K562 (cell line): ENCODE measurements at regions not wholly inside any gene's neighbourhood (a gene's known extent, or its start where the extent isn't known, plus 50 kb on each side); places are given as distances from the start of the nearest gene placed in this dataset.

Experiments
- ATAC-seq: fragments of 200-7000 bp; cut with Tn5 transposase; 3 replicates; pipeline ENCODE4 v1.9.1; 2020; ENCODE audit warnings: moderate library complexity
- BruUV-seq: library from RNA; stranded (reverse); fragments of 400-500 nt; replicated peaks from 2 replicates; lab custom pipeline; 2021; lab: Mats Ljungman, UMichigan
- CTCF ChIA-PET: fragments of 300-600 bp; formaldehyde crosslinking; extraction: SDS; loops from one replicate; lab custom pipeline; 2021; ENCODE audit warnings: low intra/inter-chr PET ratio; lab: Yijun Ruan, JAX
- POLR2A ChIA-PET: fragments of 300-600, 350-650 bp; sonication (Branson Sonifier 250); formaldehyde crosslinking; extraction: SDS; loops from one replicate; lab custom pipeline; 2021; ENCODE audit warnings: antibody characterized with exemption, inconsistent platforms; lab: Yijun Ruan, JAX
- DNase-seq, 4 experiments: peaks; one replicate each; pipeline versions ENCODE4 v3.0.0 to v3.0.0-alpha.2; 2011 to 2018; ENCODE audit warnings: low spot score in 3 of 4, mixed read lengths in 3 of 4; ENCODE audit errors: extremely low read depth in 1 of 4
- FAIRE-seq: peaks from 2 replicates; lab custom pipeline; 2011; peaks lifted over from hg19 to GRCh38; lab: Jason Lieb, UNC
- H2AFZ ChIP-seq: 2 replicates; pipeline ENCODE4 v1.6.0; 2011; ENCODE audit warnings: low read depth, low read length, control low read depth, inconsistent platforms
- H3K27ac ChIP-seq: fragments of 200-600 bp; 3 replicates; pipeline ENCODE4 v1.8.0; 2011; ENCODE audit warnings: low read depth, mild to moderate bottlenecking, control low read depth, inconsistent platforms, low read length, moderate library complexity, mixed read lengths; ENCODE audit errors: extremely low read depth
- H3K27me3 ChIP-seq, 2 experiments: fragments of 300-600 bp in 1 of 2; 2 replicates in 1 of 2; 3 replicates in 1 of 2; pipeline versions ENCODE4 v1.6.0 to v1.8.0; 2011; ENCODE audit warnings: inconsistent platforms in 2 of 2, low read length in 2 of 2, mild to moderate bottlenecking in 1 of 2, mixed read lengths in 1 of 2, moderate library complexity in 1 of 2; ENCODE audit not compliant: control insufficient read depth in 2 of 2, insufficient read depth in 2 of 2
- H3K36me3 ChIP-seq: fragments of 300-600 bp; 3 replicates; pipeline ENCODE4 v1.8.0; 2011; ENCODE audit warnings: mild to moderate bottlenecking, low read length, inconsistent platforms; ENCODE audit not compliant: control insufficient read depth, insufficient read depth
- H3K4me1 ChIP-seq, 2 experiments: fragments of 200-600 bp in 1 of 2; replicated peaks in 1 of 2; 2 replicates in 1 of 2; 3 replicates in 1 of 2; pipeline versions ENCODE4 v1.5.1 to v1.8.0; 2011; ENCODE audit warnings: inconsistent platforms in 2 of 2, low read length in 2 of 2, mild to moderate bottlenecking in 1 of 2, mixed read lengths in 1 of 2, moderate library complexity in 1 of 2; ENCODE audit not compliant: control insufficient read depth in 2 of 2, insufficient read depth in 2 of 2
- H3K4me2 ChIP-seq: 2 replicates; pipeline ENCODE4 v1.6.1; 2011; ENCODE audit warnings: low read length, control low read depth, inconsistent platforms, mixed read lengths; ENCODE audit not compliant: insufficient read depth
- H3K4me3 ChIP-seq: fragments of 200-600 bp; sonication (generic), shearing (Covaris generic); 2 replicates; pipeline ENCODE4 v1.5.1; 2016; ENCODE audit warnings: control low read depth, inconsistent platforms
- H3K79me2 ChIP-seq: fragments of 200-600 bp; 3 replicates; pipeline ENCODE4 v1.8.0; 2011; ENCODE audit warnings: low read length, inconsistent platforms; ENCODE audit not compliant: control insufficient read depth, insufficient read depth
- H3K9ac ChIP-seq, 2 experiments: 2 replicates each; pipeline versions ENCODE4 v1.6.0 to v1.6.1; 2011; ENCODE audit warnings: low read depth in 2 of 2, low read length in 2 of 2, control low read depth in 1 of 2, inconsistent platforms in 1 of 2, mild to moderate bottlenecking in 1 of 2, mixed read lengths in 1 of 2; ENCODE audit not compliant: insufficient read depth in 1 of 2
- H3K9me1 ChIP-seq: one replicate; pipeline ENCODE4 v1.6.0; 2011; ENCODE audit warnings: inconsistent platforms, mild to moderate bottlenecking, low read length, moderate library complexity; ENCODE audit not compliant: control insufficient read depth, insufficient read depth
- H3K9me3 ChIP-seq: replicated peaks from 2 replicates; pipeline ENCODE4 v1.5.1; 2011; ENCODE audit warnings: low read depth, low read length, inconsistent platforms; ENCODE audit not compliant: control insufficient read depth, insufficient read depth
- H4K20me1 ChIP-seq: replicated peaks from 2 replicates; pipeline ENCODE4 v1.6.1; 2011; ENCODE audit warnings: low read length, inconsistent platforms, mixed read lengths; ENCODE audit not compliant: control insufficient read depth, insufficient read depth
- ARNT ChIP-seq, 2 experiments: fragments of 450-650 bp; IDR thresholded peaks; 2 replicates each; pipeline ENCODE4 v1.6.1; 2016; ENCODE audit warnings: mild to moderate bottlenecking in 1 of 2
- CHD4 ChIP-seq: fragments of 200-600 bp; sonication (generic); IDR thresholded peaks from 3 replicates; pipeline ENCODE4 v1.6.1; 2012; ENCODE audit warnings: low read depth, mild to moderate bottlenecking, mixed read lengths, low read length, inconsistent platforms; ENCODE audit not compliant: insufficient read depth, insufficient replicate concordance, poor library complexity, severe bottlenecking
- FOXJ2 ChIP-seq: fragments of 200-800 bp; sonication (Bioruptor generic); IDR thresholded peaks from 2 replicates; pipeline ENCODE4 v1.6.1; 2016; ENCODE audit warnings: missing genetic modification characterization, missing compliant biosample characterization
- FOXP1 ChIP-seq: sonication (generic); formaldehyde crosslinking; IDR thresholded peaks from 2 replicates; pipeline ENCODE4 v1.8.0; 2022; ENCODE audit warnings: mild to moderate bottlenecking, missing genetic modification reagents
- GATAD2A ChIP-seq: fragments of 450-650 bp; IDR thresholded peaks from 2 replicates; pipeline ENCODE4 v1.6.1; 2017
- HSF4 ChIP-seq: fragments of 250-450 bp; sonication (Bioruptor Pico); IDR thresholded peaks from 2 replicates; pipeline ENCODE4 v2.1.2; 2022; ENCODE audit warnings: mild to moderate bottlenecking, moderate library complexity, borderline replicate concordance
- KDM5B ChIP-seq: fragments of 200-600 bp; sonication (generic); IDR thresholded peaks from 2 replicates; pipeline ENCODE4 v1.6.1; 2012; ENCODE audit warnings: low read depth, mild to moderate bottlenecking, moderate library complexity, low read length, control low read depth, inconsistent platforms; ENCODE audit not compliant: insufficient replicate concordance
- MTF1 ChIP-seq: fragments of 250-450 bp; sonication (Bioruptor Pico); IDR thresholded peaks from 2 replicates; pipeline ENCODE4 v1.9.0; 2021; ENCODE audit warnings: moderate library complexity, mild to moderate bottlenecking, inconsistent platforms, borderline replicate concordance
- NR2C1 ChIP-seq, 2 experiments: fragments of 450-650 bp; IDR thresholded peaks; 2 replicates each; pipeline ENCODE4 v1.6.1; 2017; ENCODE audit warnings: mild to moderate bottlenecking in 2 of 2, antibody characterized with exemption in 1 of 2, inconsistent platforms in 1 of 2, missing compliant biosample characterization in 1 of 2, missing genetic modification characterization in 1 of 2
- PTRF ChIP-seq: fragments of 450-650 bp; IDR thresholded peaks from 2 replicates; pipeline ENCODE4 v1.6.1; 2016; ENCODE audit warnings: mild to moderate bottlenecking, missing genetic modification characterization, missing compliant biosample characterization
- YBX1 ChIP-seq: fragments of 450-650 bp; IDR thresholded peaks from 2 replicates; pipeline ENCODE4 v1.7.1; 2016; ENCODE audit warnings: mild to moderate bottlenecking
- ZBTB7A ChIP-seq: IDR thresholded peaks from 2 replicates; pipeline ENCODE4 v1.6.1; 2011; ENCODE audit warnings: low read depth, mild to moderate bottlenecking, low read length, moderate library complexity, borderline replicate concordance; ENCODE audit not compliant: control insufficient read depth
- ZNF707 ChIP-seq: fragments of 250-450 bp; sonication (Bioruptor Pico); conservative IDR thresholded peaks from 2 replicates; pipeline ENCODE4 v1.8.0; 2022; ENCODE audit warnings: inconsistent platforms, mild to moderate bottlenecking, moderate library complexity
- WGBS: fragments of 100-300 bp; shearing (Covaris generic); methylation state at CpG from one replicate; pipeline ENCODE4 v1.1.6; 2016; ENCODE audit warnings: low coverage, mixed read lengths; ENCODE audit not compliant: insufficient coverage; ENCODE audit errors: missing lambda C conversion rate; 5-methylcytosine and 5-hydroxymethylcytosine counted together
- in situ Hi-C: fragments of 300-500 bp; cut with MboI; formaldehyde crosslinking; loops from 4 replicates; pipeline ENCODE4 v1.15.0; 2018; ENCODE audit warnings: inconsistent platforms, mixed read lengths
- intact Hi-C: fragments of 100-400 bp; cut with micrococcal nuclease; formaldehyde crosslinking; loops from 2 replicates; pipeline ENCODE4 v1.14.2; 2022
- TF ChIP-seq, protein P1 (sequence below): fragments of 250-450 bp; sonication (Bioruptor Pico); IDR thresholded peaks from 2 replicates; pipeline ENCODE4 v1.8.0; 2021; ENCODE audit warnings: moderate library complexity, mild to moderate bottlenecking, inconsistent platforms

DNA sequence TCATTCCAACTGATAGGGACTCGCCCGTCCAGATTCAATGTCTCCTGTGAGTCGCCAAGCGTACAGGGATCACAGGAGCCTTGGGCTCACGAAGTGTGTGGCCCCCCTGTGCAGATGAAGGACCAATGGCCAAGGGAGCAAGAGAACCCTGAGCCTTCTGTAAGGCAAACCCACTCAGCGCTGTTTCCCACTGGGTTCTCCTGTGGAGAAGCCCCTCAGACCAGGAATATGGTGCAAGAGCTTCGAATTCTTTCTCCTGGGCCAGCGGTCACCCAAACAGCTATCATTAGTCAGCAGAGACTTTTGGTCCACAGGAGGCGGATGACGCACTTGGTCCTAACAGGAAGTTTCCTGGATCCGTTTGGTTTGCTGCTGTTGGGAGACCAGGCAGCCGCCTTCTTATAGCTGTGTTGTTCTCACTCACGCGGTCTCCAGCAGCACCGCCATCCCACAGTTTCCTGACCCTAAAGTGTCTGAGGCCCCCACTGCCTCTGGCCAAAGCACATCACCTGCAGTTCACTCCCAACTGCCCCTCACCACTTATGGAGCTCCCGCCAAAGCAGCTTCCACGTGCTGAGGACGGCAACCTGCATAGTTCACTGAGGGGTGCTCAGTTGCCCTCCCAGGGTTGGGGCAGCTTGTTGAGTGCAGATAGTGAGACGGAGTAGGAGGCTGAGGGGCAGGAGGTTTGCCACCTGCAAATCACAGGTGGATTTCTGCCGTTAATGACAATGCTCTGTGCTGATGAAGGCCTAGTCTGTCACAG is 268.6 kb downstream of the ERMARD start (continued):
- TF ChIP-seq CHD4, result no peak
- no peak for TF ChIP-seq YBX1
- no peak for TF ChIP-seq NR2C1 (IDR thresholded peaks at IDR 0.05)
- TF ChIP-seq NR2C1 (tag; IDR thresholded peaks at IDR 0.05), result no peak
- no peak for TF ChIP-seq ARNT (IDR thresholded peaks at IDR 0.05)
- TF ChIP-seq HSF4, result no peak
- TF ChIP-seq FOXP1 (CRISPR knock-in tag), result no peak

DNA sequence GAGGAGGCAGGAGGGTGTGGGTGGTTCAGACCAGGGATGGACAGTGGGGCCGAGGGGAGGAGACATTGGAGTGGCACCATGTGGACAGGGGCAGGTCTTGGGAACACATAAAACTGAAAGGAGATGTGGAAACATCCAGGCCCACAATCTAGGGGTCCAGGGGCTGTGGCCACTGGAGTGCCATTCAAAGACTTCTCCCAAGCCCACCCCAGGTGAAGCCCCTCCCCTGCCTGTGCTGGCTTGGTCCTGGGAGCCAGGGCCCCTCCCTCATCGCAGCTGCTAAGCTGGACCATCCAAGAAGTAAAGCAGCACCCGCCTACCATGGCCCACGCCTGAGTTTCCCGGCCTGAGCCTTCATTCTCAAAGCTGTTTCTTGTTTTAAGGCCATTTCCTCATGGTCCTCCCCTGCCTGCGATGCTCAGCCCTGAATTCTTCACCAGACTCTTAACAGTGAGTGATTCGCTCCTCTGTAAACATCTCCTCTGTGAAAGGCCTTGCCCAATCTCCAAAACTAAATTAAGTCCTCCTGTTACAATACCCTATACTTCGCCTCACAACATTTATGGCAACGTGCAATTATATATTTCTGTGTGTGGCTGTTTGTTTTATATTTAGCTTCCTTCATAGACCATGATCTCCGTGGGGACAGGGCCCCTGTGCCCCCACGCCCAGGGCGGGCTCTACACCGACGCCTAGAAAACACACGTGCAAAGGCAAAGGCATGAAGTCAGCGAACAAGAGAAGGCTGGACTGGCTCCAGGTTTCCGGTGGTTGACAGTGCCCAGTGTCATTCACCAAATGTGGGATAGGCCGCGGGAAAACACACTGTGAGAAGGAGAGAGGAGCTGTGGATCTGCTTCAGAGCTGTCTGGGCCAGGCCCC is 267.8 kb downstream of the ERMARD start:
- intact Hi-C loops (no loop called here), in situ Hi-C loops (no loop called here)
- no TSS peak for BruUV-seq
- ChIA-PET CTCF (no interaction called here), POLR2A (no interaction called here)
- no peaks in the 10 kb centered on the region for H3K79me2 ChIP-seq
- H2AFZ ChIP-seq, result no peak overlapping the region
- no peaks in the 10 kb centered on the region for H3K36me3 ChIP-seq
- no peak overlapping the region for H3K4me3 ChIP-seq
- DNase-seq (no peak), ATAC-seq (no peak), FAIRE-seq (no peak)
- no peaks in the 10 kb centered on the region for H3K9me1 ChIP-seq
- no peak overlapping the region for H3K4me2 ChIP-seq
- no peak overlapping the region for H3K27ac ChIP-seq
- peaks cover 0 to 13% of the 10 kb centered on the region in 2 experiments; a peak in 2 of 5 replicates for H3K4me1 ChIP-seq
- H3K9me3 ChIP-seq, result no peaks in the 10 kb centered on the region
- H3K9ac ChIP-seq, result no peak overlapping the region
- peaks cover 18 to 58% of the 10 kb centered on the region in 2 experiments; a peak in 4 of 5 replicates for H3K27me3 ChIP-seq
- WGBS, result 1% methylated on average over 19 of the region's 19 CpGs
- 0 out of 2 replicates have a peak, but pooled peaks cover 3% of the 10 kb centered on the region for H4K20me1 ChIP-seq
- no peak for TF ChIP-seq ZBTB7A
- TF ChIP-seq FOXJ2 (tag), result no peak
- TF ChIP-seq ZNF707 (CRISPR knock-in tag), result no peak
- no peak for TF ChIP-seq PTRF (tag)
- no peak for TF ChIP-seq MTF1 (CRISPR knock-in tag)
- TF ChIP-seq, protein P1, sequence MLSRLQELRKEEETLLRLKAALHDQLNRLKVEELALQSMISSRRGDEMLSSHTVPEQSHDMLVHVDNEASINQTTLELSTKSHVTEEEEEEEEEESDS, result no peak
- TF ChIP-seq KDM5B, result no peak
- TF ChIP-seq GATAD2A, result no peak
